Naive thymus-derived CD4-positive, alpha-beta T cell (primary cell): ENCODE measurements at regions not wholly inside any gene's neighbourhood (a gene's known extent, or its start where the extent isn't known, plus 50 kb on each side); places are given as distances from the start of the nearest gene placed in this dataset.

ENCODE experiments used
- ATAC-seq: fragments of 150-1000 bp; cut with Tn5 transposase; 2 replicates; pipeline ENCODE4 v1.10.0; 2021; ENCODE audit warnings: mild to moderate bottlenecking, moderate library complexity
- CTCF ChIA-PET: fragments of 350-600 bp; sonication (Branson Sonifier 250); formaldehyde crosslinking; loops from one replicate; lab custom pipeline; 2021; ENCODE audit warnings: antibody characterized with exemption; lab: Charles Lee
- POLR2A ChIA-PET: fragments of 350-600 bp; sonication (Branson Sonifier 250); formaldehyde crosslinking; loops from one replicate; lab custom pipeline; 2021; ENCODE audit warnings: antibody characterized with exemption, inconsistent platforms; lab: Charles Lee
- DNase-seq, 9 donors: peaks; one replicate each; pipeline versions ENCODE4 v3.0.0 to v3.0.0-alpha.2; 2020 to 2022; ENCODE audit warnings: mixed read lengths in 1 of 9
- H3K27ac ChIP-seq: one replicate; pipeline ENCODE4 v1.7.0; 2013; ENCODE audit warnings: mild to moderate bottlenecking, low read depth, low read length, moderate library complexity
- H3K27me3 ChIP-seq, 2 donors: one replicate each; pipeline ENCODE4 v1.7.0; 2013; ENCODE audit warnings: low read length in 2 of 2, mild to moderate bottlenecking in 2 of 2, moderate library complexity in 2 of 2; ENCODE audit not compliant: control insufficient read depth in 2 of 2, insufficient read depth in 2 of 2
- H3K36me3 ChIP-seq, 3 experiments: 1 replicate in 2 of 3; 2 replicates in 1 of 3; pipeline ENCODE4 v1.7.0; 2013; ENCODE audit warnings: low read length in 3 of 3, mild to moderate bottlenecking in 3 of 3, moderate library complexity in 1 of 3; ENCODE audit not compliant: insufficient read depth in 3 of 3, control insufficient read depth in 2 of 3
- H3K4me1 ChIP-seq, 2 donors: one replicate each; pipeline ENCODE4 v1.7.0; 2013; ENCODE audit warnings: low read length in 2 of 2, mild to moderate bottlenecking in 2 of 2, moderate library complexity in 1 of 2; ENCODE audit not compliant: control insufficient read depth in 2 of 2, insufficient read depth in 2 of 2
- H3K4me3 ChIP-seq: 2 replicates; pipeline ENCODE4 v1.7.0; 2013; ENCODE audit warnings: mild to moderate bottlenecking, low read length
- H3K9me3 ChIP-seq, 3 experiments: 1 replicate in 2 of 3; 2 replicates in 1 of 3; pipeline ENCODE4 v1.7.0; 2013; ENCODE audit warnings: low read length in 3 of 3; ENCODE audit not compliant: control insufficient read depth in 2 of 3
- H3K27ac Mint-ChIP-seq, 9 donors: one replicate each; pipeline ENCODE4 v1.8.0; 2020 to 2022; ENCODE audit warnings: mixed read lengths in 9 of 9, mild to moderate bottlenecking in 8 of 9, moderate library complexity in 5 of 9, inconsistent platforms in 2 of 9
- H3K27me3 Mint-ChIP-seq, 5 donors: one replicate each; pipeline ENCODE4 v1.8.0; 2021 to 2022; ENCODE audit warnings: mixed read lengths in 5 of 5, mild to moderate bottlenecking in 1 of 5
- H3K36me3 Mint-ChIP-seq, 5 donors: one replicate each; pipeline ENCODE4 v1.8.0; 2020 to 2022; ENCODE audit warnings: mixed read lengths in 5 of 5, mild to moderate bottlenecking in 3 of 5, inconsistent platforms in 1 of 5
- H3K4me1 Mint-ChIP-seq, 7 donors: one replicate each; pipeline ENCODE4 v1.8.0; 2020 to 2022; ENCODE audit warnings: mixed read lengths in 7 of 7, mild to moderate bottlenecking in 3 of 7, inconsistent platforms in 1 of 7
- H3K4me3 Mint-ChIP-seq, 10 donors: one replicate each; pipeline ENCODE4 v1.8.0; 2020 to 2022; ENCODE audit warnings: mild to moderate bottlenecking in 10 of 10, mixed read lengths in 10 of 10, moderate library complexity in 6 of 10, inconsistent platforms in 2 of 10
- H3K9me3 Mint-ChIP-seq, 11 donors: one replicate each; pipeline ENCODE4 v1.8.0; 2020 to 2022; ENCODE audit warnings: mixed read lengths in 11 of 11, mild to moderate bottlenecking in 4 of 11, inconsistent platforms in 1 of 11, moderate library complexity in 1 of 11
- intact Hi-C, 2 donors: fragments of 100-400 bp; cut with micrococcal nuclease; formaldehyde crosslinking; loops; one replicate each; pipeline ENCODE4 v1.15.1; 2023

GRCh38 chr19:23507446-23507845 lies 112.2 kb upstream of the ZNF91 start:
- no peak overlapping the region for H3K27ac ChIP-seq
- H3K9me3 ChIP-seq: no peaks in the 10 kb centered on the region
- H3K27ac Mint-ChIP-seq: no peak overlapping the region
- peaks cover 0 to 24% (median 4%) of the 10 kb centered on the region in 11 donors for H3K9me3 Mint-ChIP-seq
- ChIA-PET POLR2A (no interaction called here), CTCF (no interaction called here)
- H3K27me3 Mint-ChIP-seq: no peaks in the 10 kb centered on the region
- H3K4me1 Mint-ChIP-seq: no peaks in the 10 kb centered on the region
- no peak for DNase-seq
- no peak overlapping the region for H3K4me3 ChIP-seq
- no peak overlapping the region for H3K4me3 Mint-ChIP-seq
- H3K36me3 ChIP-seq: no peaks in the 10 kb centered on the region
- ATAC-seq: no peak
- H3K27me3 ChIP-seq: no peaks in the 10 kb centered on the region
- H3K36me3 Mint-ChIP-seq: no peaks in the 10 kb centered on the region
- intact Hi-C loops: no loop called here
- no peaks in the 10 kb centered on the region for H3K4me1 ChIP-seq

GRCh38 chr19:23505738-23506137 lies 110.5 kb upstream of the ZNF91 start:
- no peaks in the 10 kb centered on the region for H3K27me3 Mint-ChIP-seq
- H3K4me1 Mint-ChIP-seq: no peaks in the 10 kb centered on the region
- H3K4me3 Mint-ChIP-seq: no peak overlapping the region
- DNase-seq: no peak
- ChIA-PET CTCF (no interaction called here), POLR2A (no interaction called here)
- H3K9me3 ChIP-seq: no peaks in the 10 kb centered on the region
- H3K27ac Mint-ChIP-seq: no peak overlapping the region
- peaks cover 0 to 19% (median 4%) of the 10 kb centered on the region in 11 donors for H3K9me3 Mint-ChIP-seq
- ATAC-seq: no peak
- intact Hi-C loops: no loop called here
- H3K4me3 ChIP-seq: no peak overlapping the region
- no peaks in the 10 kb centered on the region for H3K4me1 ChIP-seq
- no peaks in the 10 kb centered on the region for H3K27me3 ChIP-seq
- no peaks in the 10 kb centered on the region for H3K36me3 ChIP-seq
- no peaks in the 10 kb centered on the region for H3K36me3 Mint-ChIP-seq
- H3K27ac ChIP-seq: no peak overlapping the region

- Histone ChIP-seq H3K36me3 (no peaks in the 10 kb centered on the region), H3K27me3 (no peaks in the 10 kb centered on the region), H3K4me1 (no peaks in the 10 kb centered on the region), H3K9me3 (peaks cover 0 to 4% (median 0%) of the 10 kb centered on the region in 3 experiments), H3K27ac (no peak overlapping the region), H3K4me3 (no peak overlapping the region)
- H3K4me3 Mint-ChIP-seq: no peak overlapping the region
- DNase-seq (no peak), ATAC-seq (no peak)
- H3K4me1 Mint-ChIP-seq: no peaks in the 10 kb centered on the region
- peaks cover 0 to 17% (median 0%) of the 10 kb centered on the region in 5 donors for H3K27me3 Mint-ChIP-seq
- ChIA-PET POLR2A (no interaction called here), CTCF (no interaction called here)
- H3K36me3 Mint-ChIP-seq: no peaks in the 10 kb centered on the region
- H3K27ac Mint-ChIP-seq: no peak overlapping the region
- intact Hi-C loops: no loop called here
- peaks cover 8 to 78% (median 35%) of the 10 kb centered on the region in 11 donors for H3K9me3 Mint-ChIP-seq
Measured at GRCh38 chr19:23482829-23483228, 87.6 kb upstream of the ZNF91 start.

DNA sequence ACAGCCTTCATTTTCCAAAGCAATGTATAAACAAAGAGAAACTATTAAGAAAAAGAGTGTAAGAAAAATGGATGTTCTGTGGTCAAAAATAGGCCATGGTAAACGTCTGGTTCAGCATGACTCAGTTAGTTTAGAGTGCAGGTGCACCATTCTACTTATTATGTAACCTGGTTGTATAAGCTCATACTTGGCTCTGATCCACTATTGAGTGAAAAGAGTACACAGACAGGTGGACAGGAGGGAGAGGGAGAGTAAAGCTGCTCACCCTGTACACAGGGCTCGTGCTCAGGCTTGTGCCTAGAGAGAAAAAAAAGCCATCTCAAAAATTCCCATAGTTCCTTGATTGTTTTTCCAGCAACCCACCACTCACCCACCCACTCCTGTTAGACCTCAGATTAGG lies 85.8 kb upstream of the ZNF91 start:
- peaks cover 0 to 21% (median 0%) of the 10 kb centered on the region in 5 donors for H3K27me3 Mint-ChIP-seq
- no peak overlapping the region for H3K4me3 ChIP-seq
- H3K36me3 ChIP-seq: no peaks in the 10 kb centered on the region
- H3K36me3 Mint-ChIP-seq: peaks cover 0 to 6% (median 0%) of the 10 kb centered on the region in 5 donors
- CTCF ChIA-PET: no interaction called here
- ATAC-seq (no peak), DNase-seq (no peak)
- H3K27ac Mint-ChIP-seq: no peak overlapping the region
- peaks cover 10 to 77% (median 39%) of the 10 kb centered on the region in 11 donors for H3K9me3 Mint-ChIP-seq
- H3K27me3 ChIP-seq: no peaks in the 10 kb centered on the region
- no peak overlapping the region for H3K27ac ChIP-seq
- H3K9me3 ChIP-seq: peaks cover 0 to 4% (median 0%) of the 10 kb centered on the region in 3 experiments
- no peaks in the 10 kb centered on the region for H3K4me1 ChIP-seq
- no peak overlapping the region for H3K4me3 Mint-ChIP-seq
- no peaks in the 10 kb centered on the region for H3K4me1 Mint-ChIP-seq
- intact Hi-C loops: no loop called here
- POLR2A ChIA-PET: no interaction called here

- no peak for ATAC-seq
- CTCF ChIA-PET: no interaction called here
Measured at GRCh38 chr19:23475477-23475876, 80.2 kb upstream of the ZNF91 start.

GRCh38 chr19:23474761-23475160 lies 79.5 kb upstream of the ZNF91 start:
- DNase-seq (no peak), ATAC-seq (no peak)
- Mint-ChIP-seq H3K4me1 (peaks cover 0 to 5% (median 0%) of the 10 kb centered on the region in 7 donors), H3K27me3 (peaks cover 0 to 39% (median 30%) of the 10 kb centered on the region in 5 donors), H3K27ac (no peak overlapping the region), H3K4me3 (no peak overlapping the region), H3K36me3 (peaks cover 0 to 16% (median 5%) of the 10 kb centered on the region in 5 donors), H3K9me3 (peaks cover 13 to 78% (median 36%) of the 10 kb centered on the region in 11 donors)
- peaks cover 0 to 7% (median 0%) of the 10 kb centered on the region in 3 experiments for H3K9me3 ChIP-seq
- ChIA-PET CTCF (no interaction called here), POLR2A (no interaction called here)
- no peaks in the 10 kb centered on the region for H3K4me1 ChIP-seq
- intact Hi-C loops: no loop called here
- no peak overlapping the region for H3K27ac ChIP-seq
- H3K4me3 ChIP-seq: no peak overlapping the region
- no peaks in the 10 kb centered on the region for H3K36me3 ChIP-seq
- no peaks in the 10 kb centered on the region for H3K27me3 ChIP-seq

More at GRCh38 chr19:23475477-23475876, 80.2 kb upstream of the ZNF91 start:
- POLR2A ChIA-PET: no interaction called here
- peaks cover 0 to 32% (median 24%) of the 10 kb centered on the region in 5 donors for H3K27me3 Mint-ChIP-seq
- peaks cover 9 to 77% (median 32%) of the 10 kb centered on the region in 11 donors for H3K9me3 Mint-ChIP-seq
- Histone ChIP-seq H3K27ac (no peak overlapping the region), H3K27me3 (no peaks in the 10 kb centered on the region), H3K4me1 (no peaks in the 10 kb centered on the region), H3K4me3 (no peak overlapping the region), H3K9me3 (peaks cover 0 to 4% (median 0%) of the 10 kb centered on the region in 3 experiments), H3K36me3 (no peaks in the 10 kb centered on the region)
- H3K4me1 Mint-ChIP-seq: peaks cover 0 to 5% (median 0%) of the 10 kb centered on the region in 7 donors
- no peak overlapping the region for H3K27ac Mint-ChIP-seq
- H3K4me3 Mint-ChIP-seq: no peak overlapping the region
- no peak for DNase-seq
- intact Hi-C loops: no loop called here
- H3K36me3 Mint-ChIP-seq: peaks cover 0 to 15% (median 5%) of the 10 kb centered on the region in 5 donors

- no peaks in the 10 kb centered on the region for H3K36me3 ChIP-seq
- Mint-ChIP-seq H3K9me3 (peaks cover 15 to 79% (median 37%) of the 10 kb centered on the region in 11 donors), H3K36me3 (peaks cover 0 to 22% (median 5%) of the 10 kb centered on the region in 5 donors), H3K4me1 (peaks cover 0 to 5% (median 0%) of the 10 kb centered on the region in 7 donors), H3K27me3 (peaks cover 0 to 45% (median 35%) of the 10 kb centered on the region in 5 donors), H3K4me3 (no peak overlapping the region), H3K27ac (no peak overlapping the region)
- H3K9me3 ChIP-seq: peaks cover 0 to 13% (median 0%) of the 10 kb centered on the region in 3 experiments
- no peak overlapping the region for H3K27ac ChIP-seq
- H3K4me1 ChIP-seq: no peaks in the 10 kb centered on the region
- POLR2A ChIA-PET: no interaction called here
- no peak for ATAC-seq
- CTCF ChIA-PET: no interaction called here
- intact Hi-C loops: no loop called here
- H3K27me3 ChIP-seq: no peaks in the 10 kb centered on the region
- no peak overlapping the region for H3K4me3 ChIP-seq
- DNase-seq: no peak
Measured at GRCh38 chr19:23474172-23474571, 78.9 kb upstream of the ZNF91 start.
